AG04450 (cell line): ENCODE measurements at regions not wholly inside any gene's neighbourhood (a gene's known extent, or its start where the extent isn't known, plus 50 kb on each side); places are given as distances from the start of the nearest gene placed in this dataset.
"Not testable (repeated sequence)": the region's sequence is repeated elsewhere in the genome, so short reads cannot be mapped to it uniquely, and the experiment has no call there.

ENCODE experiments used
- CTCF ChIA-PET: fragments of 300-600, 350-600 bp; formaldehyde crosslinking; extraction: SDS; loops from one replicate; lab custom pipeline; 2022; ENCODE audit warnings: antibody characterized with exemption, inconsistent platforms; lab: Charles Lee
- POLR2A ChIA-PET: fragments of 350-600 bp; formaldehyde crosslinking; extraction: SDS; loops from one replicate; lab custom pipeline; 2021; ENCODE audit warnings: antibody characterized with exemption, inconsistent platforms; lab: Yijun Ruan, JAX
- DNase-seq: peaks from one replicate; pipeline ENCODE4 v3.0.0-alpha.2; 2011; ENCODE audit warnings: low read depth, low spot score
- H3K27ac ChIP-seq: one replicate; pipeline ENCODE4 v1.5.1; 2012; ENCODE audit warnings: low read depth, low read length, control low read depth
- H3K27me3 ChIP-seq: one replicate; pipeline ENCODE4 v1.6.0; 2012; ENCODE audit warnings: low read length; ENCODE audit not compliant: control insufficient read depth, insufficient read depth
- H3K4me3 ChIP-seq: 2 replicates; pipeline ENCODE4 v1.5.1; 2011; ENCODE audit warnings: mild to moderate bottlenecking, low read depth, low read length, control low read depth
- H3K9me3 ChIP-seq: 2 replicates; pipeline ENCODE4 v1.5.1; 2012; ENCODE audit warnings: low read length; ENCODE audit not compliant: control insufficient read depth, insufficient read depth
- TF ChIP-seq, protein P1 (sequence below): IDR thresholded peaks from 2 replicates; pipeline ENCODE4 v1.5.1; 2011; ENCODE audit warnings: low read depth, low read length, control low read depth, inconsistent platforms

- no peak overlapping the region for H3K27ac ChIP-seq
- TF ChIP-seq, protein P1, sequence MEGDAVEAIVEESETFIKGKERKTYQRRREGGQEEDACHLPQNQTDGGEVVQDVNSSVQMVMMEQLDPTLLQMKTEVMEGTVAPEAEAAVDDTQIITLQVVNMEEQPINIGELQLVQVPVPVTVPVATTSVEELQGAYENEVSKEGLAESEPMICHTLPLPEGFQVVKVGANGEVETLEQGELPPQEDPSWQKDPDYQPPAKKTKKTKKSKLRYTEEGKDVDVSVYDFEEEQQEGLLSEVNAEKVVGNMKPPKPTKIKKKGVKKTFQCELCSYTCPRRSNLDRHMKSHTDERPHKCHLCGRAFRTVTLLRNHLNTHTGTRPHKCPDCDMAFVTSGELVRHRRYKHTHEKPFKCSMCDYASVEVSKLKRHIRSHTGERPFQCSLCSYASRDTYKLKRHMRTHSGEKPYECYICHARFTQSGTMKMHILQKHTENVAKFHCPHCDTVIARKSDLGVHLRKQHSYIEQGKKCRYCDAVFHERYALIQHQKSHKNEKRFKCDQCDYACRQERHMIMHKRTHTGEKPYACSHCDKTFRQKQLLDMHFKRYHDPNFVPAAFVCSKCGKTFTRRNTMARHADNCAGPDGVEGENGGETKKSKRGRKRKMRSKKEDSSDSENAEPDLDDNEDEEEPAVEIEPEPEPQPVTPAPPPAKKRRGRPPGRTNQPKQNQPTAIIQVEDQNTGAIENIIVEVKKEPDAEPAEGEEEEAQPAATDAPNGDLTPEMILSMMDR: no peak
- ChIA-PET POLR2A (no interaction called here), CTCF (no interaction called here)
- no peaks in the 10 kb centered on the region for H3K9me3 ChIP-seq
- H3K4me3 ChIP-seq: no peak overlapping the region
- peaks cover 9% of the 10 kb centered on the region for H3K27me3 ChIP-seq
- no peak for DNase-seq
These were observed 95.1 kb upstream of the GRAMD1B start for GRCh38 chr11:123334925-123335324.

- H3K4me3 ChIP-seq, POLR2A ChIA-PET, DNase-seq, CTCF ChIA-PET, H3K27ac ChIP-seq, H3K9me3 ChIP-seq: not testable (repeated sequence)
- H3K27me3 ChIP-seq: peaks cover 13% of the 10 kb centered on the region
These were observed 97.5 kb upstream of the GRAMD1B start for GRCh38 chr11:123332577-123332976.

GRCh38 chr11:123330948-123331347, 99.1 kb upstream of the GRAMD1B start:
- CTCF ChIA-PET: no interaction called here
- POLR2A ChIA-PET: no interaction called here
- TF ChIP-seq, protein P1: no peak
- Histone ChIP-seq H3K4me3 (no peak overlapping the region), H3K9me3 (no peaks in the 10 kb centered on the region), H3K27ac (no peak overlapping the region), H3K27me3 (peaks cover 13% of the 10 kb centered on the region)
- DNase-seq: no peak

GRCh38 chr11:123330471-123330870, 99.6 kb upstream of the GRAMD1B start:
- no peak overlapping the region for H3K4me3 ChIP-seq
- peaks cover 13% of the 10 kb centered on the region for H3K27me3 ChIP-seq
- H3K9me3 ChIP-seq: no peaks in the 10 kb centered on the region
- H3K27ac ChIP-seq: no peak overlapping the region
- POLR2A ChIA-PET: no interaction called here
- CTCF ChIA-PET: interaction anchor here (0.7 kb wide), 1 partner anchor 76 kb away, joined by 3 read pairs; no protein-coding TSS in a partner anchor
- TF ChIP-seq, protein P1: no peak
- no peak for DNase-seq

DNA sequence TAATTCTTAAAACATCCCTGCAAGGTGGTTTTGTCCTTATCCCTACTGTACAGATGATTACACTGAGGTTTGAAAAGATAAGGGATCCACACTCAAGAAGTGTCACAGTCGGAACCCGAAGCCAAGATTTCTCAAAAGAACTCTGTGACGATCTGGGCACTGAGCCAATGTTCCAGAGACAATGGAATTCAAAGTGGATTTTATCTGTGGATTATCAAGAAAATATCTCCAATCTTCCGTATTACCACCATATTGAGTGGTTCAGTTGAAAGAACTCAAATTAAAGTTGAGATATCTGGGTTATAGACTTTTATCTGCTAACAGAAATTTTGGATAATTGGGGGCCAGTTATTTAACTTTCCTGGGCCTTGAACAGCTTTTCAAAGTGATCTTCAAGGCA, 100.0 kb upstream of the GRAMD1B start:
- TF ChIP-seq, protein P1: no peak
- ChIA-PET CTCF (interaction anchor here (0.7 kb wide), 1 partner anchor 76 kb away, joined by 3 read pairs; no protein-coding TSS in a partner anchor), POLR2A (no interaction called here)
- H3K27me3 ChIP-seq: peaks cover 13% of the 10 kb centered on the region
- no peaks in the 10 kb centered on the region for H3K9me3 ChIP-seq
- H3K27ac ChIP-seq: no peak overlapping the region
- no peak overlapping the region for H3K4me3 ChIP-seq
- DNase-seq: no peak
